Astrocyte (in vitro differentiated cells and primary cell): ENCODE measurements at regions not wholly inside any gene's neighbourhood (a gene's known extent, or its start where the extent isn't known, plus 50 kb on each side); places are given as distances from the start of the nearest gene placed in this dataset.

Experiments used
- EZH2 ChIP-seq: IDR thresholded peaks from 2 replicates; pipeline ENCODE4 v1.6.1; 2012; ENCODE audit warnings: mild to moderate bottlenecking, low read length, inconsistent platforms; ENCODE audit not compliant: insufficient read depth
- TF ChIP-seq, protein P1 (sequence below): IDR thresholded peaks from 2 replicates; pipeline ENCODE4 v1.5.1; 2011; ENCODE audit warnings: low read depth, mild to moderate bottlenecking, inconsistent platforms, low read length, moderate library complexity; ENCODE audit not compliant: insufficient read depth

DNA sequence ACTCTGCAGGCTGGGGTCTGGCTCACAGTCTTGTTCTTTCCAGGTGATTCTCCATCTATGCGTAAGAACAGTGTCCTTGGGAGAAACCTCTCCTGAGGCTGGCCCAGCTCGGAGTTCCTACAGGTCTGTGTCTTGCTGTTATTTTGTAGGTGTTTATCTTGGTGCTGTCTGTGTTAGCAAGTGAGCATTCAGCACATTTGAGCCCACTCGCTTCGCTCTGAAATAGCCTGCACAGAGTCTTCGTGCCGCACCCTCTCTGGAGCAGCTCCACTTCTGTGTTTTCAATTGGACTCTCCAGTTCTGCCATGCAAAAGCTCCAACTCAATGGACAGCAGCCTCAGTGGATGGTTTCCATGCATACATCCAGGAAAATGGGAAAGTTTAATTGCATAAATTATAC is 378.2 kb upstream of the ST6GAL2 start:
- TF ChIP-seq, protein P1, sequence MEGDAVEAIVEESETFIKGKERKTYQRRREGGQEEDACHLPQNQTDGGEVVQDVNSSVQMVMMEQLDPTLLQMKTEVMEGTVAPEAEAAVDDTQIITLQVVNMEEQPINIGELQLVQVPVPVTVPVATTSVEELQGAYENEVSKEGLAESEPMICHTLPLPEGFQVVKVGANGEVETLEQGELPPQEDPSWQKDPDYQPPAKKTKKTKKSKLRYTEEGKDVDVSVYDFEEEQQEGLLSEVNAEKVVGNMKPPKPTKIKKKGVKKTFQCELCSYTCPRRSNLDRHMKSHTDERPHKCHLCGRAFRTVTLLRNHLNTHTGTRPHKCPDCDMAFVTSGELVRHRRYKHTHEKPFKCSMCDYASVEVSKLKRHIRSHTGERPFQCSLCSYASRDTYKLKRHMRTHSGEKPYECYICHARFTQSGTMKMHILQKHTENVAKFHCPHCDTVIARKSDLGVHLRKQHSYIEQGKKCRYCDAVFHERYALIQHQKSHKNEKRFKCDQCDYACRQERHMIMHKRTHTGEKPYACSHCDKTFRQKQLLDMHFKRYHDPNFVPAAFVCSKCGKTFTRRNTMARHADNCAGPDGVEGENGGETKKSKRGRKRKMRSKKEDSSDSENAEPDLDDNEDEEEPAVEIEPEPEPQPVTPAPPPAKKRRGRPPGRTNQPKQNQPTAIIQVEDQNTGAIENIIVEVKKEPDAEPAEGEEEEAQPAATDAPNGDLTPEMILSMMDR = no peak
- TF ChIP-seq EZH2 = no peak
